GM12878 (cell line): ENCODE measurements at regions not wholly inside any gene's neighbourhood (a gene's known extent, or its start where the extent isn't known, plus 50 kb on each side); places are given as distances from the start of the nearest gene placed in this dataset.

Experiments used
- ATAC-seq: fragments of 200-7000 bp; cut with Tn5 transposase; 3 replicates; pipeline ENCODE4 v1.9.1; 2020; ENCODE audit warnings: mild to moderate bottlenecking, moderate library complexity
- BruUV-seq: library from RNA; stranded (reverse); fragments of 400-500 nt; replicated peaks from 2 replicates; lab custom pipeline; 2021; lab: Mats Ljungman, UMichigan
- CTCF ChIA-PET: fragments of 300-600 bp; sonication (Branson Sonifier 250); formaldehyde crosslinking; extraction: SDS; loops from one replicate; lab custom pipeline; 2021; ENCODE audit warnings: inconsistent platforms; lab: Yijun Ruan, JAX
- POLR2A ChIA-PET: fragments of 350-600 bp; formaldehyde crosslinking; extraction: SDS; loops from one replicate; lab custom pipeline; 2021; ENCODE audit warnings: inconsistent platforms; lab: Charles Lee
- RAD21 ChIA-PET: fragments of 300-600 bp; sonication (Branson Sonifier 250); formaldehyde crosslinking; loops from one replicate; lab custom pipeline; 2023; ENCODE audit warnings: antibody characterized with exemption; ENCODE audit not compliant: unreplicated experiment; lab: Charles Lee
- SMC1A ChIA-PET: fragments of 300-600 bp; sonication (Branson Sonifier 250); formaldehyde crosslinking; loops from one replicate; lab custom pipeline; 2023; ENCODE audit not compliant: unreplicated experiment, uncharacterized antibody; lab: Charles Lee
- DNase-seq: peaks from one replicate; pipeline ENCODE4 v3.0.0-alpha.2; 2011; ENCODE audit warnings: low read depth, low spot score
- FAIRE-seq: peaks from 3 replicates; lab custom pipeline; 2011; peaks lifted over from hg19 to GRCh38; lab: Jason Lieb, UNC
- H2AFZ ChIP-seq: 2 replicates; pipeline ENCODE4 v1.6.0; 2011; ENCODE audit warnings: low read depth, low read length, control low read depth; ENCODE audit not compliant: control insufficient read depth
- H3K27ac ChIP-seq: 2 replicates; pipeline ENCODE4 v1.5.1; 2011; ENCODE audit warnings: control low read depth; ENCODE audit not compliant: control insufficient read depth, insufficient read depth
- H3K27me3 ChIP-seq, 2 experiments: replicated peaks in 1 of 2; 2 replicates each; pipeline versions ENCODE4 v1.6.0 to v1.6.1; 2011; ENCODE audit warnings: low read length in 1 of 2; ENCODE audit not compliant: control insufficient read depth in 2 of 2, insufficient read depth in 2 of 2
- H3K36me3 ChIP-seq, 2 experiments: 2 replicates each; pipeline ENCODE4 v1.5.1; 2011; ENCODE audit warnings: low read length in 1 of 2; ENCODE audit not compliant: control insufficient read depth in 2 of 2, insufficient read depth in 2 of 2
- H3K4me1 ChIP-seq: 2 replicates; pipeline ENCODE4 v1.6.1; 2011; ENCODE audit warnings: mild to moderate bottlenecking, low read length, moderate library complexity, mixed read lengths; ENCODE audit not compliant: control insufficient read depth, insufficient read depth
- H3K4me2 ChIP-seq: 2 replicates; pipeline ENCODE4 v1.6.0; 2011; ENCODE audit warnings: control low read depth; ENCODE audit not compliant: control insufficient read depth, insufficient read depth
- H3K4me3 ChIP-seq: fragments of 200-600 bp; sonication (generic); 2 replicates; pipeline ENCODE4 v1.5.1; 2016
- H3K79me2 ChIP-seq: 2 replicates; pipeline ENCODE4 v1.6.0; 2011; ENCODE audit warnings: low read length; ENCODE audit not compliant: control insufficient read depth, insufficient read depth
- H3K9ac ChIP-seq: 2 replicates; pipeline ENCODE4 v1.8.0; 2011; ENCODE audit warnings: low read length, control low read depth, mixed read lengths; ENCODE audit not compliant: control insufficient read depth, insufficient read depth
- H3K9me3 ChIP-seq: replicated peaks from 3 replicates; pipeline ENCODE4 v1.5.1; 2011; ENCODE audit warnings: mild to moderate bottlenecking, low read length; ENCODE audit not compliant: control insufficient read depth, insufficient read depth
- H4K20me1 ChIP-seq: 2 replicates; pipeline ENCODE4 v1.6.0; 2011; ENCODE audit not compliant: control insufficient read depth, insufficient read depth
- BCL11A ChIP-seq: IDR thresholded peaks from 2 replicates; pipeline ENCODE4 v1.6.1; 2011; ENCODE audit warnings: low read depth, low read length
- CHD2 ChIP-seq: IDR thresholded peaks from 2 replicates; pipeline ENCODE4 v1.6.1; 2011; ENCODE audit warnings: low read depth, low read length, improper control_type of control experiment, borderline replicate concordance
- EZH2 ChIP-seq: IDR thresholded peaks from 2 replicates; pipeline ENCODE4 v1.6.1; 2012; ENCODE audit warnings: low read depth, mild to moderate bottlenecking, control low read depth, inconsistent platforms, low read length, borderline replicate concordance; ENCODE audit not compliant: control insufficient read depth
- GABPA ChIP-seq: IDR thresholded peaks from 2 replicates; pipeline ENCODE4 v1.6.1; 2014; ENCODE audit warnings: antibody characterized with exemption, low read depth, mild to moderate bottlenecking, inconsistent platforms
- JUND ChIP-seq: IDR thresholded peaks from 2 replicates; pipeline ENCODE4 v1.6.1; 2012; ENCODE audit warnings: low read depth, mild to moderate bottlenecking, low read length, improper control_type of control experiment, moderate library complexity
- KDM1A ChIP-seq: fragments of 200-600 bp; sonication (generic); IDR thresholded peaks from 2 replicates; pipeline ENCODE4 v1.6.1; 2016; ENCODE audit warnings: borderline replicate concordance
- MEF2B ChIP-seq: fragments of 450-650 bp; IDR thresholded peaks from 2 replicates; pipeline ENCODE4 v1.6.1; 2018; ENCODE audit warnings: mild to moderate bottlenecking, moderate library complexity; ENCODE audit not compliant: partially characterized antibody, poor library complexity, severe bottlenecking
- NFXL1 ChIP-seq: fragments of 450-650 bp; IDR thresholded peaks from 2 replicates; pipeline ENCODE4 v1.6.1; 2017; ENCODE audit warnings: antibody characterized with exemption, mild to moderate bottlenecking, borderline replicate concordance
- RELB ChIP-seq: fragments of 450-650 bp; IDR thresholded peaks from 2 replicates; pipeline ENCODE4 v1.6.1; 2017; ENCODE audit warnings: low read depth, mild to moderate bottlenecking, moderate library complexity
- SMAD1 ChIP-seq: fragments of 450-650 bp; IDR thresholded peaks from 2 replicates; pipeline ENCODE4 v1.6.1; 2018; ENCODE audit warnings: mild to moderate bottlenecking, low read depth; ENCODE audit not compliant: partially characterized antibody
- SMC3 ChIP-seq: IDR thresholded peaks from 2 replicates; pipeline ENCODE4 v1.6.1; 2011; ENCODE audit warnings: low read length, improper control_type of control experiment, borderline replicate concordance
- STAT1 ChIP-seq: fragments of 450-650 bp; conservative IDR thresholded peaks from 2 replicates; pipeline ENCODE4 v1.6.1; 2014; ENCODE audit warnings: antibody characterized with exemption, mild to moderate bottlenecking
- TCF3 ChIP-seq: IDR thresholded peaks from 2 replicates; pipeline ENCODE4 v1.6.1; 2012; ENCODE audit warnings: low read depth, mild to moderate bottlenecking, low read length, borderline replicate concordance; ENCODE audit not compliant: insufficient read depth
- TCF7 ChIP-seq: IDR thresholded peaks from 2 replicates; pipeline ENCODE4 v1.6.1; 2014; ENCODE audit warnings: antibody characterized with exemption, borderline replicate concordance
- ZBTB33 ChIP-seq: fragments of 450-650 bp; IDR thresholded peaks from 2 replicates; pipeline ENCODE4 v1.6.1; 2017; ENCODE audit warnings: mild to moderate bottlenecking
- WGBS: methylation state at CpG from one replicate; pipeline ENCODE4 v1.1.6; 2016; ENCODE audit warnings: low lambda C conversion rate; ENCODE audit not compliant: insufficient replicate concordance, insufficient coverage; ENCODE audit errors: missing lambda C conversion rate; 5-methylcytosine and 5-hydroxymethylcytosine counted together
- in situ Hi-C: fragments of 300-500 bp; cut with MboI; formaldehyde crosslinking; loops from 9 replicates; pipeline ENCODE4 v1.14.3; 2018; ENCODE audit warnings: mixed read lengths
- intact Hi-C: fragments of 100-400 bp; cut with micrococcal nuclease; formaldehyde crosslinking; loops from one replicate; pipeline ENCODE4 v1.14.2; 2022; ENCODE audit not compliant: unreplicated experiment

GRCh38 chr15:77727635-77728304 is 95.1 kb upstream of the LINGO1 start:
- intact Hi-C loops (no loop called here), in situ Hi-C loops (no loop called here)
- no peak for DNase-seq
- Histone ChIP-seq H2AFZ (no peak overlapping the region), H3K4me3 (no peak overlapping the region), H3K9me3 (no peaks in the 10 kb centered on the region), H3K4me2 (no peak overlapping the region), H3K27me3 (peaks cover 0 to 10% of the 10 kb centered on the region in 2 experiments; a peak in 3 of 4 replicates), H3K27ac (no peak overlapping the region), H4K20me1 (no peaks in the 10 kb centered on the region), H3K4me1 (no peaks in the 10 kb centered on the region), H3K36me3 (no peaks in the 10 kb centered on the region), H3K9ac (no peak overlapping the region)
- ATAC-seq: no peak
- POLR2A ChIA-PET: no interaction called here
- RAD21 ChIA-PET: no interaction called here
- SMC1A ChIA-PET: no interaction called here
- TF ChIP-seq TCF7: no peak
- TF ChIP-seq SMC3: no peak
- no peak for TF ChIP-seq TCF3
- no peak for TF ChIP-seq KDM1A
- no peak for TF ChIP-seq STAT1
- no peak for TF ChIP-seq MEF2B
- TF ChIP-seq SMAD1: no peak
- TF ChIP-seq BCL11A: no peak
- TF ChIP-seq, all 136 proteins: peak for 0
- no peaks in the 10 kb centered on the region for H3K79me2 ChIP-seq
- WGBS: 14% methylated on average over 7 of the region's 7 CpGs
- FAIRE-seq: no peak
- no TSS peak for BruUV-seq
- CTCF ChIA-PET: no interaction called here

- Histone ChIP-seq H3K9me3 (no peaks in the 10 kb centered on the region), H3K36me3 (no peaks in the 10 kb centered on the region), H3K4me1 (no peaks in the 10 kb centered on the region), H3K4me3 (no peak overlapping the region), H3K4me2 (no peak overlapping the region), H2AFZ (no peak overlapping the region), H3K79me2 (no peaks in the 10 kb centered on the region), H3K27me3 (peaks cover 0 to 2% of the 10 kb centered on the region in 2 experiments; a peak in 3 of 4 replicates), H3K27ac (no peak overlapping the region), H4K20me1 (no peaks in the 10 kb centered on the region), H3K9ac (no peak overlapping the region)
- BruUV-seq: no TSS peak
- RAD21 ChIA-PET: no interaction called here
- 20% methylated on average over 6 of the region's 6 CpGs for WGBS
- CTCF ChIA-PET: no interaction called here
- SMC1A ChIA-PET: no interaction called here
- POLR2A ChIA-PET: no interaction called here
- intact Hi-C loops: no loop called here
- in situ Hi-C loops: no loop called here
- no peak for DNase-seq
- no peak for ATAC-seq
- FAIRE-seq: no peak
- TF ChIP-seq NFXL1: no peak
- TF ChIP-seq STAT1: no peak
- TF ChIP-seq ZBTB33: no peak
- no peak for TF ChIP-seq JUND
- TF ChIP-seq GABPA: no peak
- no peak for TF ChIP-seq CHD2
- no peak for TF ChIP-seq EZH2
- no peak for TF ChIP-seq RELB
These were observed 92.0 kb upstream of the LINGO1 start for GRCh38 chr15:77724715-77725114.
